Type B pancreatic cell (in vitro differentiated cells): ENCODE measurements at regions not wholly inside any gene's neighbourhood (a gene's known extent, or its start where the extent isn't known, plus 50 kb on each side); places are given as distances from the start of the nearest gene placed in this dataset.

Source experiments
- DNase-seq: peaks from one replicate; pipeline ENCODE4 v3.0.0; 2021; ENCODE audit warnings: mixed read lengths; ENCODE audit not compliant: unreplicated experiment; ENCODE audit errors: extremely low spot score
- H3K27ac Mint-ChIP-seq: 2 replicates; pipeline ENCODE4 v1.8.0; 2021; ENCODE audit warnings: mild to moderate bottlenecking, mixed read lengths
- H3K27me3 Mint-ChIP-seq: 2 replicates; pipeline ENCODE4 v1.8.0; 2021; ENCODE audit warnings: mixed read lengths
- H3K36me3 Mint-ChIP-seq: 2 replicates; pipeline ENCODE4 v1.8.0; 2021; ENCODE audit warnings: mixed read lengths
- H3K4me1 Mint-ChIP-seq: one replicate; pipeline ENCODE4 v1.8.0; 2021; ENCODE audit warnings: mixed read lengths; ENCODE audit not compliant: unreplicated experiment
- H3K4me3 Mint-ChIP-seq: 2 replicates; pipeline ENCODE4 v1.8.0; 2021; ENCODE audit warnings: mild to moderate bottlenecking, mixed read lengths
- H3K9me3 Mint-ChIP-seq: 2 replicates; pipeline ENCODE4 v1.8.0; 2021; ENCODE audit warnings: mixed read lengths
- CTCF ChIP-seq: fragments of 200-600 bp; sonication (generic); conservative IDR thresholded peaks from 2 replicates; pipeline ENCODE4 v1.5.0; 2021; ENCODE audit warnings: antibody characterized with exemption, mild to moderate bottlenecking

- Mint-ChIP-seq H3K4me3 (no peak overlapping the region), H3K4me1 (no peaks in the 10 kb centered on the region), H3K36me3 (no peaks in the 10 kb centered on the region), H3K27me3 (no peaks in the 10 kb centered on the region), H3K9me3 (peaks cover 2% of the 10 kb centered on the region), H3K27ac (no peak overlapping the region)
- TF ChIP-seq CTCF = no peak
- DNase-seq = no peak
Measured at GRCh38 chr3:75967071-75967470, 181.7 kb upstream of the ZNF717 start.

GRCh38 chr3:75978686-75979085, 193.3 kb upstream of the ZNF717 start:
- Mint-ChIP-seq H3K27me3 (no peaks in the 10 kb centered on the region), H3K4me3 (no peak overlapping the region), H3K36me3 (no peaks in the 10 kb centered on the region), H3K4me1 (no peaks in the 10 kb centered on the region), H3K9me3 (no peaks in the 10 kb centered on the region), H3K27ac (no peak overlapping the region)
- DNase-seq = no peak
- TF ChIP-seq CTCF = no peak

GRCh38 chr3:75981401-75981800, 196.1 kb upstream of the ZNF717 start:
- Mint-ChIP-seq H3K36me3 (no peaks in the 10 kb centered on the region), H3K4me1 (no peaks in the 10 kb centered on the region), H3K9me3 (no peaks in the 10 kb centered on the region), H3K27me3 (no peaks in the 10 kb centered on the region), H3K27ac (no peak overlapping the region), H3K4me3 (no peak overlapping the region)
- DNase-seq = no peak
- TF ChIP-seq CTCF = no peak

GRCh38 chr3:75982151-75982550, 196.8 kb upstream of the ZNF717 start:
- Mint-ChIP-seq H3K36me3 (no peaks in the 10 kb centered on the region), H3K4me1 (no peaks in the 10 kb centered on the region), H3K27me3 (no peaks in the 10 kb centered on the region), H3K4me3 (no peak overlapping the region), H3K27ac (no peak overlapping the region), H3K9me3 (no peaks in the 10 kb centered on the region)
- DNase-seq = no peak
- no peak for TF ChIP-seq CTCF

GRCh38 chr3:75983111-75983510, 197.8 kb upstream of the ZNF717 start:
- H3K4me3 Mint-ChIP-seq = no peak overlapping the region
- no peaks in the 10 kb centered on the region for H3K4me1 Mint-ChIP-seq
- DNase-seq = no peak
- no peak overlapping the region for H3K27ac Mint-ChIP-seq
- TF ChIP-seq CTCF = no peak
- H3K27me3 Mint-ChIP-seq = no peaks in the 10 kb centered on the region
- H3K36me3 Mint-ChIP-seq = no peaks in the 10 kb centered on the region
- no peaks in the 10 kb centered on the region for H3K9me3 Mint-ChIP-seq

- Mint-ChIP-seq H3K9me3 (no peaks in the 10 kb centered on the region), H3K27me3 (no peaks in the 10 kb centered on the region), H3K27ac (no peak overlapping the region), H3K36me3 (no peaks in the 10 kb centered on the region), H3K4me3 (no peak overlapping the region), H3K4me1 (no peaks in the 10 kb centered on the region)
- DNase-seq = no peak
- no peak for TF ChIP-seq CTCF
Measured at GRCh38 chr3:75983609-75984290, 198.4 kb upstream of the ZNF717 start.
